Erythroblast (primary cell): ENCODE measurements at regions not wholly inside any gene's neighbourhood (a gene's known extent, or its start where the extent isn't known, plus 50 kb on each side); places are given as distances from the start of the nearest gene placed in this dataset.

Source experiments
- GATA1 ChIP-seq: IDR thresholded peaks from 2 replicates; pipeline ENCODE4 v1.6.1; 2011; ENCODE audit warnings: low read depth, mild to moderate bottlenecking, control low read depth, low read length, moderate library complexity
- POLR2A ChIP-seq: IDR thresholded peaks from 2 replicates; pipeline ENCODE4 v1.6.1; 2011; ENCODE audit warnings: mild to moderate bottlenecking, low read length

- TF ChIP-seq POLR2A (no peak), GATA1 (no peak)
Measured at GRCh38 chr16:8293413-8293812, 296.9 kb downstream of the TMEM114 start.
